GM21515 (cell line): ENCODE measurements at regions not wholly inside any gene's neighbourhood (a gene's known extent, or its start where the extent isn't known, plus 50 kb on each side); places are given as distances from the start of the nearest gene placed in this dataset.
A peak's percentile ranks its signal among the peaks of the same experiment; 100 is the strongest.
"Not testable (repeated sequence)": the region's sequence is repeated elsewhere in the genome, so short reads cannot be mapped to it uniquely, and the experiment has no call there.

ENCODE experiments used
- ATAC-seq: cut with Tn5 transposase; IDR thresholded peaks from one replicate; pipeline ENCODE4 v1.9.1; 2021; ENCODE audit not compliant: unreplicated experiment

GRCh38 chr12:87363497-87364084 lies 665.6 kb downstream of the C12orf50 start:
- no peak for ATAC-seq

DNA sequence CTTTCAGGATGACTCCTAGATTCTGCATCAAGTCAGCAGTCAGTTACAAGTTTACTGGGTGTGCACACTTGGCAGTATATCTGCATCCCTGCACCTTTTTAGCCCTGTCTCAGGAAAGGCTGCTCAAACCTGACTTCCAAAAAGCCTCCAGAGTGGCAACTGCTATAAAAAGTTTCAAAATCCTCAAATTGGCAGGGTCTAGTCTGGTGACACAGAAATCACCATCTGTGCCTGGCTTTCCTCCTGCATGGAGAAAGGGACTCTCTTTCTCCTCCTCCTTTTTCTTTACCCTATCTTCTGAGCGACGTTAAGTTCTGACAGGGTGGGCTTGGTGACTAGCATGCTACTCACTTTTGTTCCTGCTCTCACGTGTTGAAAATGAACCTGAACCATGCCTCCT lies 679.5 kb downstream of the C12orf50 start:
- ATAC-seq, result no peak

DNA sequence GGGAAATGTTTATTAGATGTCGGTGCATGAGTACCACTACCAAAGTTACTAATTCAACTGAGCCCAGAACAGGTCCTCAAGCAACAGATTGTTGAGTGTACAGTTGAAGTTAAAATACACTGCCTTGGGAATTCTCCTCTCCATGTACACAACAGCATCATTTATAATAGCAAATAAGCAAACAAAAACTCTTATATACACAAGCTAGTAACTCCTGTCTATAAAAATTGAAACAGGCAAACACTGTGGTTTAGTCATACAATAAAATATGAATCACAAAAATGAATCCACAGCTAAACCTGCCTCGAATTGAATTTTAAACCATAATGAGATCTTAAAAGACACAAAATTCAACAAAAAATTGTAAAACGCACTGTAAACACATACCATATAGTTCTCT lies 681.1 kb downstream of the C12orf50 start:
- no peak for ATAC-seq

DNA sequence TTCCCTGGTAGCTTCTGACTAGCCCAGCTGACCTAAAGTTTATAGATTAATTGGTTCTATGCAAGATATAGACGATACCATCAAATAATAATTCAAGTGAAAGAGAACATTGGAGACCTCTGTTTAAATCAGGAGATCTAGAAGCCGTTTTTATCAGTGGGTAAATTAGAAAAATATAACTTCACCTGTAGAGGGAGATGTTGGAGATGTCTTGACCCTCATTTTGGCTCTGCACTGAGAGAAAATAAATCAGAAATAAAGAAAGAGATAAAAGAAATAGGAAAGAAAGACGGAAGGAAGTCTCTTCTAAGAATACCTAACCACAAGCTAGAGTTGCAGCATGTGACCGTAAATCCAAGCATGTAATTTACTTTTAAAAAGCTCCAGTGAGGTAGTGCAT lies 684.5 kb downstream of the C12orf50 start:
- no peak for ATAC-seq

GRCh38 chr12:87338681-87339080 lies 690.5 kb downstream of the C12orf50 start:
- ATAC-seq, result no peak

DNA sequence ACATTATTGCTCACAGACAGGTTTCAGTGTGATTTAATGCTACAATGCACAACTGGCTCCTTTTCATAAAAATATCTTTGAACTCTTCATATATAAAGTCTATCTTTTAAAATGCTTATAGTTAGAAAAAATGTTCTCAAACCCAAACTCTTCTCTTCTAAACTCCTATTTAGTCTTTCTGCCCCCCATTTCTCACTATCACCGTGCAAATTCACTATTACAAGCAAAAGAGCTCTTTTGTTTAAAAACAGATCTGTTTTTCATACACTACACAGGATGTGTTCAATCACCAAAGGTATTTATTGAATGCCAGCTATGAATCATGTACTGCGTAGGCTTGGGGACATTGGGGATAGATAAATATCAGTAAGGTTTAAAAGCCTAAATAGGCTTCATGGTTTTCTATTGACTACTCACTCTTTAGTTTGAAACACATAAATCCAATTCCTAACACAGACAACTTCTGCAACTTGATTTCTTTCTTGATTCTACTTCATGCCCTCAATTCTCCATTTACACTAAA lies 692.3 kb downstream of the C12orf50 start:
- no peak for ATAC-seq

- no peak for ATAC-seq
These were observed 696.0 kb downstream of the C12orf50 start for GRCh38 chr12:87332987-87333726.

GRCh38 chr12:87330071-87330555 lies 699.1 kb downstream of the C12orf50 start:
- ATAC-seq, result not testable (repeated sequence)

- ATAC-seq, result no peak
These were observed 699.9 kb downstream of the C12orf50 start for GRCh38 chr12:87329076-87329863.

GRCh38 chr12:87323369-87323768 lies 705.8 kb downstream of the C12orf50 start:
- no peak for ATAC-seq

GRCh38 chr12:87320724-87321123 lies 708.5 kb downstream of the C12orf50 start:
- ATAC-seq, result no peak

DNA sequence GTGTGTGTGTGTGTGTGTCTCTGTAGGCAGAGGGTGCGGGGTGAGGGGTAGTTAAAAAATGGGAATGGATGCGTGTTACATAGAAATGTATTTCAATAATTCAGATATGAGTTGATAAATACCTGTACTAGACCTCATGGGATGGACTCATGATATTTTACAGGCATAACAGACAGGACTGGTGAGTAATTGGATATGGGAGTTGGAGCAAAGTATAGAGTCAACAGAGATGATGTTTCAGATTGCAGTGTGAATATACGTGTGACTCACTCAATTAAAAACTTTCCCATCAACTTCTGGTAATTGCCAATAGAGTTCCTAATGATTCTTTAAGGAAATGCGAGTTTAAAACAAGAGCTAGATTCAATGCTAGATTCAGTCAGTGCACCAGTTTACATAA lies 711.9 kb downstream of the C12orf50 start:
- ATAC-seq, result no peak

GRCh38 chr12:87311206-87311605 lies 718.0 kb downstream of the C12orf50 start:
- peak; percentile 78 for ATAC-seq

DNA sequence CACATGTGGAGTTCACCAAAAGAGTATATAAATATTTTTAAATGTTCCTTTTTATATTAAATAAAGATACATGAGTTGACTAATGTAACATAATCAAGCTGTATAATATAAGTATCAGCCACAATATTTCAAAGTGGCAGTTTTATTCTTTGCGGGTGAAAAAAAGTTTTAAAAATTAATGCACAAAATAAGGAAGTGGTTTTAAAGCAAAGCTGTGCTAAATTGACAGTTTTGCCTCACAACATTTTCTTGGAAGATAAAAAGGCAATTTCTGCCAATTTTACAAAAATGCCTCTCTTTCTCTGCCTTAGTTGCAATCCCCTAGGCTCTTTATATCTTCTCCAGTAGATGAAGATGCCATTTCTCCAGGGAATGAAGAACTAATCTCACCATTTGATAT lies 719.1 kb downstream of the C12orf50 start:
- no peak for ATAC-seq

DNA sequence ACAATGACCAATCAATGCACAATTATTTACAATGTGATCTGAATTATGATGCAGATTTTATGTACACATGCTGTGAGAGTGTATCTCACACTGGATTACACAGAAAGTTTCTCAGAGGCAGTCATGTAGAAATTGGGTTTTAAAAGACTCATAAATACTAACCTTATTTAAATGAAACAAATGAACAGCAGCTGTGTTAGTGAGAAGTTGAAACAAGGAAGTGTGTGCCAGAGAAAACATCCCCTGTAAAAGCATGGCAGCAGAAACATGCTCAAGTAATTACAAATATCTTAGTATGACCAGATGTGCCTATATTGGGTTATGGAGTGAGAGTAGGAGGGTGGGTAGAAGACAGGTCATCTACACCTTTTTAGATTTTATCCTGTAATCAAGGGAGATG lies 723.7 kb downstream of the C12orf50 start:
- ATAC-seq, result no peak

- ATAC-seq, result no peak
These were observed 724.8 kb downstream of the C12orf50 start for GRCh38 chr12:87304406-87304805.

DNA sequence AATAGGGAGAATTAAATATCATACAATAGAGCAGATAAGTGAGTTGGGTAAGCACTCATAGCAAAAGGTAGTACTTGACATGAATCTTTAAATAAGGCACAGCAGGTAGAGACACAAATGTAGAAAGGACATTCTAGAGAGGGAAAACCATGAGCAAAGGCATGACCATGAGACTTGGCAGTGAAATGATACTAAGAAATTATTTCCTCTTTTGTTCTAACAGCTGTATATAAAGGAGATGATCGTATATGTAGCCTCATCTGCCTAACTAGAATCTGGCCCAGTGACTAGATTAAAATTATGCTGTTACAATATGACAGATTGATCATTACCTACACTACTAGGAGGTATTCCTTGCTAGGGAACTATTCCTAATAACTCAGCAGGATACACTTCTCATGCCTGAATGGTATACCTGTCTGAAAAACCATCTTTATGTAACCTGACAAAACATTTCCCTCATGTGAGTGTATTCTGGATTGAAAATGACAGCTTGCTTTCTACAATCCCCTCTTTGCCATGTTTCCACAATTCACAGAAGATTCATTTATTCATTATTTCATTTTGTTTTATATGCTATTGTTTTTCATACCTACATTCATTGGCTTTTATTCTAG lies 725.7 kb downstream of the C12orf50 start:
- ATAC-seq, result no peak

GRCh38 chr12:87302126-87302745 lies 727.0 kb downstream of the C12orf50 start:
- ATAC-seq, result no peak

GRCh38 chr12:87290505-87290904 lies 738.7 kb downstream of the C12orf50 start:
- no peak for ATAC-seq

- no peak for ATAC-seq
These were observed 745.3 kb downstream of the C12orf50 start for GRCh38 chr12:87283886-87284285.

DNA sequence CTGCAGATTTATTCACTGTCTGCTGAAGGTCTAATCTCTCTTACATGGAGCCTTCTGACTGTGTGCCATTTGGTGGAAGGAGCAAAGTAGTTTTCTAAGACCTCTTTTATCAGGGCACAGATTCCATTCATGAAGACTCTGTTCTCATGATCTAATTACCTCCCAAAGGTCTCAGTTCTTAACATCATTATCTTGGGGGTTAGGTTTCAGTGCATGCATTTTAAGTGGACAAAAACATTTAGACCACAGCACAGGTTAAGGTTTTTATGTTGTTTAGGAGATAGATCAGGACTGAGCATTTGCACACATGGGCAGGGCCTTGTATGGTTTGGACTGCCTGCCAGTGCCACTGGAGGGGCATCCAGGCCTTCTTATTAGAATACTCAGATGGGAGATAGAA lies 746.1 kb downstream of the C12orf50 start:
- ATAC-seq, result no peak
